ENCODE measurements at regions not wholly inside any gene's neighbourhood (a gene's known extent, or its start where the extent isn't known, plus 50 kb on each side); places are given as distances from the start of the nearest gene placed in this dataset.

GRCh38 chr6:163757520-163757919 is 343.0 kb downstream of the QKI start:
- TF ChIP-seq EZH2phosphoT487 (IDR thresholded peaks at IDR 0.05; ENCODE audit: borderline replicate concordance) (no peak), CTCF (conservative IDR thresholded peaks at IDR 0.05; ENCODE audit: low read length) (no peak)
- no peaks in the 10 kb centered on the region for H4K20me1 ChIP-seq (ENCODE audit: insufficient read depth, low read length, poor library complexity, severe bottlenecking)
- no peak overlapping the region for H3K4me2 ChIP-seq (ENCODE audit: low read depth, low read length, poor library complexity, severe bottlenecking)
- no peaks in the 10 kb centered on the region for H3K9me2 ChIP-seq (replicated peaks; ENCODE audit: low read depth, low read length)
- no peaks in the 10 kb centered on the region for H3K4me1 ChIP-seq (ENCODE audit: insufficient read depth, low read length, poor library complexity, severe bottlenecking)
- H3K27me3 ChIP-seq (ENCODE audit: insufficient read depth, low read length, poor library complexity, severe bottlenecking) = no peaks in the 10 kb centered on the region
- no peak overlapping the region for H3K4me3 ChIP-seq (ENCODE audit: low read length, poor library complexity, severe bottlenecking)
- H3K9ac ChIP-seq (ENCODE audit: low read depth, low read length, poor library complexity, severe bottlenecking) = no peak overlapping the region
- H3K79me2 ChIP-seq (ENCODE audit: insufficient read depth, low read length) = no peaks in the 10 kb centered on the region
- no peaks in the 10 kb centered on the region for H3F3A ChIP-seq (ENCODE audit: low read depth)
- peaks cover 7% of the 10 kb centered on the region; the same call in 1 of the 2 replicates for H3K9me3 ChIP-seq (ENCODE audit: insufficient read depth, low read depth, low read length)
- H2AFZ ChIP-seq (ENCODE audit: low read length) = no peak overlapping the region
- no peaks in the 10 kb centered on the region for H3K36me3 ChIP-seq (ENCODE audit: insufficient read depth, low read length)

GRCh38 chr6:163756079-163756478 is 341.6 kb downstream of the QKI start:
- no peak overlapping the region for H3K9ac ChIP-seq (ENCODE audit: low read depth, low read length, poor library complexity, severe bottlenecking)
- no peak overlapping the region for H3K4me2 ChIP-seq (ENCODE audit: low read depth, low read length, poor library complexity, severe bottlenecking)
- TF ChIP-seq CTCF (conservative IDR thresholded peaks at IDR 0.05; ENCODE audit: low read length) (no peak), EZH2phosphoT487 (IDR thresholded peaks at IDR 0.05; ENCODE audit: borderline replicate concordance) (no peak)
- no peaks in the 10 kb centered on the region for H4K20me1 ChIP-seq (ENCODE audit: insufficient read depth, low read length, poor library complexity, severe bottlenecking)
- no peaks in the 10 kb centered on the region for H3K79me2 ChIP-seq (ENCODE audit: insufficient read depth, low read length)
- H3K36me3 ChIP-seq (ENCODE audit: insufficient read depth, low read length) = no peaks in the 10 kb centered on the region
- H3K9me2 ChIP-seq (replicated peaks; ENCODE audit: low read depth, low read length) = no peaks in the 10 kb centered on the region
- H3K27me3 ChIP-seq (ENCODE audit: insufficient read depth, low read length, poor library complexity, severe bottlenecking) = no peaks in the 10 kb centered on the region
- H3F3A ChIP-seq (ENCODE audit: low read depth) = no peaks in the 10 kb centered on the region
- H2AFZ ChIP-seq (ENCODE audit: low read length) = no peak overlapping the region
- no peaks in the 10 kb centered on the region for H3K4me1 ChIP-seq (ENCODE audit: insufficient read depth, low read length, poor library complexity, severe bottlenecking)
- no peak overlapping the region for H3K4me3 ChIP-seq (ENCODE audit: low read length, poor library complexity, severe bottlenecking)
- peaks cover 7% of the 10 kb centered on the region; the same call in 1 of the 2 replicates for H3K9me3 ChIP-seq (ENCODE audit: insufficient read depth, low read depth, low read length)

GRCh38 chr6:163754866-163755265 is 340.3 kb downstream of the QKI start:
- Histone ChIP-seq H3K4me3 (ENCODE audit: low read length, poor library complexity, severe bottlenecking) (no peak overlapping the region), H3K36me3 (ENCODE audit: insufficient read depth, low read length) (no peaks in the 10 kb centered on the region), H3K4me1 (ENCODE audit: insufficient read depth, low read length, poor library complexity, severe bottlenecking) (no peaks in the 10 kb centered on the region), H2AFZ (ENCODE audit: low read length) (no peak overlapping the region), H4K20me1 (ENCODE audit: insufficient read depth, low read length, poor library complexity, severe bottlenecking) (no peaks in the 10 kb centered on the region), H3F3A (ENCODE audit: low read depth) (no peaks in the 10 kb centered on the region), H3K4me2 (ENCODE audit: low read depth, low read length, poor library complexity, severe bottlenecking) (no peak overlapping the region), H3K79me2 (ENCODE audit: insufficient read depth, low read length) (no peaks in the 10 kb centered on the region), H3K9ac (ENCODE audit: low read depth, low read length, poor library complexity, severe bottlenecking) (no peak overlapping the region), H3K9me2 (replicated peaks; ENCODE audit: low read depth, low read length) (no peaks in the 10 kb centered on the region), H3K9me3 (ENCODE audit: insufficient read depth, low read depth, low read length) (peaks cover 7% of the 10 kb centered on the region; the same call in 1 of the 2 replicates), H3K27me3 (ENCODE audit: insufficient read depth, low read length, poor library complexity, severe bottlenecking) (no peaks in the 10 kb centered on the region)
- TF ChIP-seq EZH2phosphoT487 (IDR thresholded peaks at IDR 0.05; ENCODE audit: borderline replicate concordance) (no peak), CTCF (conservative IDR thresholded peaks at IDR 0.05; ENCODE audit: low read length) (no peak)
